NCI-H510A (cell line): ENCODE measurements at regions not wholly inside any gene's neighbourhood (a gene's known extent, or its start where the extent isn't known, plus 50 kb on each side); places are given as distances from the start of the nearest gene placed in this dataset.

Experiments used
- DNase-seq: peaks from one replicate; lab custom pipeline; 2025; lab: John Stamatoyannopoulos, UW

DNA sequence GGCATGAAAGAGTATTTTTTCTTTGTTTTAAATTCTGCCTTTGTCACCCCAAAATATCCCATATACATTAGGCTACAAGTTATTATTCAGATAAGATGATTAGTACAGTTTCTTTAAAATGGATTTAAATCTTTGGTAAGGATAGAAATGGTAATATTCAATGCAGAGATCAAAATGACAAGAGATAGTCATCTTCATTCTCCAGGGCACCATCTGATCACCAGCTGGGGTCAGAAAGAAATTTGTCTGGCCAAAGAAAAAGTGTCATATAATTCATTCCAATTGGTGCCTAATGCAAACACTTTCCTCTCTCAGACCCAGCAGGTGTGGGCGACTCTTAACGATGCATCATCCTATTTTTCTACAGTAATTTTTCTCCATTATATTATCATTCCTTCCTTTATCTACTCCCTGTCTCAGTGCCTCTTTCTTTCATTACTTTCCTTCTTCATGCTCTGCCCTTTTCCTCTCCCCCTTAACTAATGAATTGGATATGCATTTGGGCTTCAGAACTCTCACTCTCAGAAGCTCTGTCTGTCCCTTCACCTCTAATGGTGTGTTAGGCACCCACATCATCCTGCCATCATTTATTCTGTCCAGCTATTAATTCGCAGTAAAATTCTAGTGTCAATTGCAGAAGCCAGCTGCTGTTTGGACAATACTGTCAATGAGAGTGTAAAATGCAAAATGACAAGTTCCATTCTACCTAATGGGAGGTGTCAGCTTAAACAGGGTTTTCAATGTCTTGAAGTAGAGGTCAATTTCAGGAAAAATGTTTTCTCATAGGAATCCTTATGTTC lies 570.5 kb downstream of the TDRD15 start:
- no peak for DNase-seq

DNA sequence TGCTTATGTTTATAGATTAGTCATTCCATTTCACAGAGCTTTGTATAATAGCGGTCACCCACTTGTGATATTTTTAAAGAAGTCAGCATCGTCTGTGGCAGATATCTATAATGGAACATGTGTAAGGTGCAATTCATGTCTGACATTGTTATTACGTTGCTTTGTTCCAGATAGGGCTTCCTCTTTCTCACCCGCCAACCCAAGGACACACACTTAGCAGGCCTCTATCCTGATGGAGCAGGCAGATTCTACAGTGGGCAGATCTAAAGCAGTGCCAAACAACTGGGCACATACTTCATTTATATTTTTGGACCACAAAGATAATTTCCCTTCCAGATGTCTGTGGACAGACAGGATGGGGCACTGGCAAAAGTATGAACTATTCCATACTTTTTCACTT lies 573.1 kb downstream of the TDRD15 start:
- DNase-seq: no peak

DNA sequence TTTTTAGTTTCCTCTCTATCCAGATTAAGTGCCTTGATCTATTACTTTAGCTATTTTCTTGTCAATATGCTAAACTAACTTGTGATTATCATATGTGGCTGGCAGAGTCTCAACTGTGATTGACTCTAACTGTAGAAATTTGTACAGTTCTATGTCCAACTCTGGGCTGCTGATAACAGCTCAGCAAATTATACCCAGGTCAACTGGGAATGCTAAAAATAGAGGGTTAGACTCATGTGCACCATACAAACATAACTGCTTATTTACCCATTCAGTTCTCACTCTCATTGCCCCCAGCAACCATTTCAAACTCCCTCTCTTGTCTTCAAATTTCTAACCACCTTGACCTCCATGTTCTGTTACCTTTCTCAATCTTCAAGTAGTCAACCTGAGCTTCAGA lies 576.9 kb downstream of the TDRD15 start:
- no peak for DNase-seq

DNA sequence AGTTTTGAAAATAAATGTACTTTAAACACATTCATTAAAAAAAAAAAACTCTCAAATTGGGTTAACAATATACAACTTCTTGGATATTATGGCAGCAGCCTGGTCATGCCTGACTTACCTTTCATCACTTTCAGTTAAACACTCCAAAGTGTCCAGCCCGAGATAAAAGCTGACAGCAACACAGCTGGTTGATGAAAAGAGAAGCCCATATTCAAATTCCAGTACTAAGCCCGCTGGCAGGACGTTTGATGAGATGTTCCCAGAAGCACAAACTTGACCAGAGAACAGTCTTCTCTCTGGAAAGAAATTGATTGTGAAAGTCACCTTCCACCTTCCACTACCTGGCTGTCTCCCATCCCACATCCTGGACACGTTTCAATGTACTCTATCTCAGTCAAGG lies 586.3 kb downstream of the TDRD15 start:
- no peak for DNase-seq

DNA sequence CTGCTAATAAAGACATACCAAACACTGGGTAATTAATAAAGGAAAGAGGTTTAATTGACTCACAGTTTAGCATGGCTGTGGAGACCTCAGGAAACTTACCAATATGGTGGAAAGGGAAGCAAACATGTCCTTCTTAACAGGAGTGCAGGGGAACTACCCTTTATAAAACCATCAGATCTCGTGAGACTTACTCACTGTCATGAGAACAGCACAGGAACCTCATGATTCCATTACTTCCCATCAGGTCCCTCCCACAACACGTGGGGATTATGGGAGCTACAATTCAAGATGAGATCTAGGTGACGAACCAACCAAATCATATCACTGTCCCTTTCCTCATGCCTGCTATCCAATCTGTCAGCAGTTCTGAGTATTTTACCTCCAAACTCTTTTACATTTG lies 586.7 kb downstream of the TDRD15 start:
- DNase-seq: no peak

DNA sequence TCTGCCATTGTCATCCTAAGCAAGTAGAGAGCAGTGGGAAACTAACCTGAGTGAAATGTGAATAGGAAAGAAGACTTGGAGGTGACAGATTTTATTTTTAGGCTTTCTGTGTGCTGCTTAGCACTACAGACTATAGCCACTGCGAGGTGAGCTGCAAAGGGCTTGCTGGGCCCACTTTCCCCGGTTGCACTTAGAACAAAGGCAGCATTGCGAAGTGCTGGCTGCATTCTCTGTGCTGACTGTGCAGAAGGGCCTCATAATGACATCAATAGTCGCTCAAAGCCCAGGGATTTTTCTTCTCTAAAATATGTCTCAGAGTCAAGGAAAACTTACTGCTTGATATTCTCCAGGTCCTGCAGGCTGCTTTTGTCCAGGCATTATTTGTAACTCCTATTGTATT lies 592.1 kb downstream of the TDRD15 start:
- DNase-seq: no peak

DNA sequence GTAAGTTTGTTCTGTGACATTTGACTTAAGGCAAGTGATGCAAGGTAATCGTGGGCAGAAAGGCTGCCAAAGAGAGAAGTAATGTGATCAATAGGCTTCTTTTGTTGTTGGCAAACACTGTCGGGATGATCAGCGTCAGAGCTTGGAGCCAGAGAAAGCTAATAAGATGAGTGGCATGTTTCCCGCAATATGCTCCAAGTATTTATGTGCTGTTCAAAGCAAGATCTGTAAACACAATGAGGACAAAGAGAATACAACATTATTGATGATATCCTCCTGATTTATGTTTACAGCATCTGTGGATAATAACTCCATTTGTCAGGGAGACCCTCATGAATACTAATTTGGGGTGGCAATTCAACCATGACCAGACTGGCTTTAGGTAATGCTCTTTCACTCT lies 603.3 kb downstream of the TDRD15 start:
- DNase-seq: no peak

DNA sequence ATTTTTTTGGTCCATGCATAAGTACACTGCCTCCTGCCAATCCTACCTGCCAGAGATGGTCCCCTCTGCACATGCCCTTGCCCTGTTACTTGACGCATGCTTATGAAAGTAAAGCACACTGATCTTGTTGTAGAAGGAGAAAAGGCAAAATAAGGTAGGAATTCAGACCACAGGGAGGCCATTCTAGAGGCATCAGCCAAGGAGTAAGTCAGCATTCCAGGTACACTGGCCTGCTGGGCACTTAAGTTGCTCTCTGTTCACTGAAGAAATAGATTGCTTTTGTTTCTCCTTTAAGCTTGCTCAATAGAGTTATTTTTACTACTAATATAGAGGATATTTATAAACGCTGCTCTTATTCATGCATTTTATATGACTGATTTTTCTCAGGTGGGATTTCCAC lies 604.4 kb downstream of the TDRD15 start:
- no peak for DNase-seq

DNA sequence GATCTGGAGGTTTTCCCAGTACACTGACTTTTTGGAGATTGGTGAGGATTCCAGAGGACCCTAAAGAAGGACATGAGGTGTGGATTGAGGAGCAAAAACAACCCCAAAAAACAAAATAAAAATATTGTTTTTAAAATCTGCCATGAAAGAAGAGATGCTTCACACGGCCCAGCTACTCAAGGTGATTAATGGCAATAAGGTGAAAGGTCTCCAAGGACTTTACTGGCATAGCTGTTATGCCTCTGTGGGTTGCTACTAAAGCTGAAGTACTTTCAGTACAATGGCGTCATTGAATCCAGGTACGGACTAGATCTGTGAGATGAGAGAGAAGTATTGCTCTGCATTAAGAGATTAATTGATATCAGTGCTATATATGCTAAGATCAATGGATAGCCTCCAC lies 606.4 kb downstream of the TDRD15 start:
- DNase-seq: no peak

DNA sequence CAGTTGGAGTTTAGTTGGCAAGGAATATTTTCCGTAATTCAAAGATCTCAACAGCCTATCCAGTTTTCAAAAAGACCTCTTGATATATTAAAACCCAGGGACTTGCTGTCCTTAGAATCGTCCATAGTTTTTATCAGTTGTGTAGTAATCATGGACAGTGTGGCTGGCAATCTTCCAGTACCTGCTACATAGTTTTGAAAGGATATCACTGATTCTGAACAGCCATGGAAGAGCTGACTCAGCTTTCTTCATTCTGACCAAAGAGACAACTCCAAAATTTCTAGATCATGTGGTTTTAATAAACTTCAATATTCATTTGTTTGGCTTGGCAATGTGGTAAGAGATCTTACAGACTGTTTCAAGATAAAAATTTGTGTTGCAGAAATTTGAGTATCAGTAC lies 616.7 kb downstream of the TDRD15 start:
- DNase-seq: no peak

DNA sequence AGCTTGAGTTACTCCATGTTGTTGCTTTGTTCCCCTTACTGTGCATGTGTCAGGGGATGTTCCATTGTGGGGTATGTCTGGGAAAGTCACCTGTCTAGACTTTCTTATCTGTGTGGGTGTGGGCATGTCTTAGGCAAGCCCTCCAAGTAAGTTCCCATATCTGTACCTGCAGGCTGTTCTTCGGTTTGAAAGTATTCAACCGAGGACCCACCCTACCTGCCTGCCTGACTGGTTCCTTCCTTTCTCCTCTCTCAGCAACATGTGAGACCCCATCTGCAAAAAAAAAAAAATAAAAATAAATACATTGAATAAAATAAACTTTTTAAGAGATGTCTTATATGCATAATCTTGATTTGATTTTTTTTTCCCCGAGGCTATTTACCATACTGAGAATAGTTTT lies 622.7 kb downstream of the TDRD15 start:
- no peak for DNase-seq

DNA sequence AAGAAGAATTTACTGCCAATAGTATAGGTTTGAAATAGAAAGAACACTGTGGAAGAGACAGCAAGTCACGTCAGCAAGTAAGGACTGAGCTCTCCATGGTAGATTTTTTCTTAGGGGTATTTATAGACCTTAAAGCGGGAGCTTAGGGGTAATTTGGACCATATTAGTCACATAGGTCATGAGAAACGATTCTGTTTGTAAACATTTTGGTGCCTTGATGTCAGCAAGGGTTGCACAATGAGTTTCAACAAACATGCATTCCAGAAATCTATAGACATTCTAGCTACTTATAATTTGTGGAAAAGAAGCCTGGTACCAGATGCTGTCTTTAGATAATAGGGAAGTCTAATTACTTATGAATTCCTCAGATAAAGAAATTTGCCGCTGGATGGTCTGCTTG lies 624.7 kb downstream of the TDRD15 start:
- no peak for DNase-seq

DNA sequence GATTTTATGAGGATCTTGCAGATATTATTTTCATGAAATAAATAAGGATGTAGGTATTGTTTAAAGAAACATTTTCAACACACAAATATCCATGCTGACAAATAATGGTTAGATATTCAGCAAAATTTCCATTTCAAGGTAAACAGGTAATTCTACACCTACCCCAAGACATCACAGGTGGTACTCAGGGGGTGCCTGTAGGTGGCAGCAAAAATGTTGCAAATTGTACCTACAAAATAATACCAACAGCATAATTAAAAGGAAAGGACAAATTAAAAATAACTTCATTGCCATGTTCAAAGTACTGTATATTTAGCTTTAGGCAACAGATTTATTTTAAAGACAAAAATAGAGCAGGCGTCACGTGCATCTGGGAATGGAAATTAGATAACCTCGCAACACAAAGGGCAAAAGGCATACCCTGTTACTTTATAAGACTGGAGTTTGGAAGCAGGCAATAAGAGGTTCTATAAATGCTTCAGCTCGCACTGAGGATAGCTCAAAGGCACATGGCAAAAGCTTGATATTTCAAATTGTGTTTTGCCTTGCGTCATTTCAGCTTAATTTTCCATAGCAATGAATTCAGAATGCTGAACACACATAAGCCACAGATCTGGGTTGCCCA lies 630.5 kb downstream of the TDRD15 start:
- DNase-seq: no peak

DNA sequence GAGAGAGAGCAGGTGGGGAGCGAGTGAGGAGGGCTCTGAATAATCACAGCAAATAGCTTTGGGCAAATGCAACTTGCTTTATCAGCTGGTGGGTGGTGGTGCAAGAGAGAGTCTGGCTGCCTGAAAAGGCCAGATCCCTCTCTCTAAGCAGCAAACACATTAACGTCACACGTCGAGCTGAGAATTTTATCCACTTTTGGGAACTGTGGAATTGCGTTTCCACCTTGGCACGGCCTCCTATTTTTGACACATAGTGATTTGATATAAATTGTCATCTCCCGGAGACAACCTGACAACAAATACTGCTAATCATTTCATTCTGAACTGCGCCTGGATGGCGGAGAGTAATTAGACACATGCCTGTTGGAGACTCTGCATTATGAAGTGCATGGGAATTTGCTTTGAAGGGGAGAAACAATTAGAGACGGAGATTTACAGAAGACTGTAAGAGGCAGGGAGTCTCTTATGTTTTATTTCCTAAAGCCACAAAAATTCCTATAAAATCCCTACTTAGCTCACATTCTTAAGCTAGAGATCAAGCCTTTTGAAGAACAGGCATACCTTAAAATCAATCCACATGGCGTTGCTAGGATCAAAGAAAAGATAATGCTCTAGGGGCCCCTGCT lies 634.1 kb downstream of the TDRD15 start:
- DNase-seq: no peak

DNA sequence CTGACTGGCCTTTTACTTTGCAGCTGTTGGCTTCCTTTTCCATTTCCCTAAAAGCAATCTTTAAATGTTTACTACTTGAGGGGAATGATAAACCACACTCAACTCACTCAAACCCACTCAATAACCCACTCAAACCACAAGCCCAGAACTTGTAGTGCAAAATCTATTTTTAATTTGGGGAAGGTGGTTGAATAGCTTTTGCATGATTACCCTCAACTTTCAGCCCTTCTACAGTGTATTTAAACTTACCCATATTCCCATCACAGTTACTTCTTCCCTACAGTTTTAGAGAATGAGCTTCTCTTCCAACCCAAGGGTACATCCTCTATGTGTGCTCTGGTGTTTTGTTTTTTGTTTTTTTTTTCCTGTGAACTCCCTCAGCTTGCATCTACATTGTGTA lies 636.1 kb downstream of the TDRD15 start:
- no peak for DNase-seq

DNA sequence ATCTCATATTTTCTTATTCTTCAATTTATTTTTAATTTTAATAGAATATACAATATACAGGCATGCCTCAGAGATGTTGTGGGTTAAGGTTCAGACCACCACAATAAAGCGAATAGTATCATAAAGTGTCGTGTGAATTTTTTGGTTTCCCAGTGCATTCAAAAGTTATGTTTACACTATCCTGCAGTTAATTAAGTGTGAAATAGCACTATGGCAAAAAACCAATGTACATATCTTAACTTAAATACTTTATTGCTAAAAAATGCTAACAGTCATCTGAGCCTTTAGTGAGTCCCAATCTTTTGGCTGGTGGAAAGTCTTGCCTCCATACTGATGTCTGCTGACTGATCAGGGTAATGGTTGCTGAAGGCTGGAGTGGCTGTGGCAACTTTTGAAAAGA lies 637.6 kb downstream of the TDRD15 start:
- no peak for DNase-seq

DNA sequence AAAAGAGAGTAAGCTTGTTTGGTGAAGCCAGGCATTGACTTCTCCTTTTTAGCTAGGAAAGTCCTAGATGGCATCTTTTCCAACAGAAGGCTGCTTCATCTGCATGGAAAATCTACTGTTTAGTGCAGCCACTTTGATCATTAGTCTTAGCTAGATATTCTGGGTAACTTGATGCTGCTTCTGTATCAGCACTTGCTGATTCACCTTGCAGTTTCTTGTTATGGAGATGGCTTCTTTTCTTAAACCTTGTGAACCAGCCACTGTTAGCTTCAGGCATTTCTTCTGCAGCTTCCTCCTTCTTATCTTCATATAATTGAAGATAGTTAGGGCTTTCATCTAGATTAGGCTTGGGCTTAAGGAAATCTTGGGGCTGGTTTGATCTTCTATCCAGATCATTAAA lies 639.7 kb downstream of the TDRD15 start:
- no peak for DNase-seq

DNA sequence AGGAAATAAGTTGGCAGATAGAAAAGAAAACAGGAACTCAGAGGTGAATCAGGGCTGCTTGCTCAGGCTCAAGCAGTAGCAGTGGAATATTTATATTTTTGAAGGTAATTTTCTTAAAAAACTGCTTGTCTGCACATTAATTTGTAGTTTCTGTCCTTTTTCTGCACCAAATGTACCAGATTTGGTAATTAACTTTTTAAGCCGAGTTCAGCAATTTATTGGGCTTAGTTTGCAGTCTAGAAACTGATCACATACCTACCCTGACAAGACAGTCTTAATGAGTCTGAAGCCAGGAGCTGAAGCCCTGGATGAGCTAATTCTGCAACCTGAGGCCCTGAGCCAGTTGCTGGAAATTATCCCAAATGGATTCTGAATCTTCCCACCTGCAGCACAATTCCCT lies 647.0 kb downstream of the TDRD15 start:
- DNase-seq: no peak

DNA sequence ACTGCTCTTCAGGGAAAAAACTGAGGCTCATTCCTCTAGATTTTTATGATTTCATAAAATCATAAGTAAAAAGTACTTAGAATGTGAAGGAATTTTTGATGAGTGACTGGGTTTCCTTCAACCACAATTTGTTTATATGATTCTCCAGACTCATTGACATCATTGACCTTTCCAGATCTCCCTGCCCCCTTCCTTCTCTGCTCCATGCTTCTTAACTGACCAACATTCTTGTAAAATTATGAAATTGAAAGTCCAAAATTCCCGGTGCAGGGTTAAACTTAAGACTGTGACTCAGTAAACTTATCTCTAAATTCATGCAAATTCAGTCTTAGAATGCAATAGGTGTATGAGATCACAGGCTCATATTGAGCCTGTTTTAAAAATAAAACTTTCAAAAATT lies 648.9 kb downstream of the TDRD15 start:
- DNase-seq: no peak

DNA sequence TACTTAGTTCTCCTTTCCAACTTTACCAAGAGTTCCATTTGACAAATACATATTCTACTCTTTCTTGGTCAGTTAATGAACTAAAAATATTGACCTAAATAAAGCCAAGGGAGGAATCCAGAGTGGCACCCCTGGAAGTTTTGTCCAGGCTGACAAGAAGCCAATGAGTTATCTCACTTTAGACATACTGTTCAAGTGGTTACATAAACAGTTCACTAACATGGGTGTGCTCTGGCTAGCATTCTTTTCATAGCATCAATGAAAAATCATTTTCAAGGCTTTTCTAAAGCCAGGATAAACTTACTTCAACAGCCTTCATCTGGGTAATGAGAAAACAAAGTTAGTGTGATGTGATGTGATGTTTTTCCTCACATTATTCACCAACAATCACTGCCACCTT lies 649.4 kb downstream of the TDRD15 start:
- no peak for DNase-seq

DNA sequence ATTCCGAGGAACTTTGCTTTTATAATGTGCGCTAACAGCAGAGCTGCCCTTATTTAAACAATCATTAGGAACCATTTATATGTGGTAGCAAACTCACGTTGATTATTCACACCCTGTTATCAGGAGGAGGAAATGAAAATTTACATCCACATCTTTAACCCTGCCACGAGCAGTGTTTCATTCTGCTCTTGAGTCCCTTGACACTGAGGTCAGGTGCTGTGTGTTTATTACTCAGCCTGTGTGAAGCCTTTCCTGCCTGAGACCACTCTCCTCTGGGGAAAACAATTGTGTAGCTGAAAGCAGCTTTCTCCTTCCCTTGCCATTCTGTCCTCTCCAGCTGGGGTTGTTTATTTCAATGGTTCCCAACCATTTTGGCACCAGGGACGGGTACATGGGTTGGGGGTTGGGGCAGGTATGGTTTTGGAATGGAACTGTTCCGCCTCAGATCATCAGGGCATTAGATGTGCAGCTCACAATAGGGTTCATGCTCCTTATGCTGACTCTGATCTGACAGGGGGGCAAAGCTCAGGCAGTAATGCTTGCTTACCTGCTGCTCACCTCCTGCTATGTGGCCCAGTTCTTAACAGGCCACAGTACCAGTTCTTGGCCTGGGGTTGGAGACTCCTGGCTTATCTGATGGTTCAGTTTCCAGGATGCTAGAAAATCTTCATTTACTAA lies 651.1 kb downstream of the TDRD15 start:
- no peak for DNase-seq

DNA sequence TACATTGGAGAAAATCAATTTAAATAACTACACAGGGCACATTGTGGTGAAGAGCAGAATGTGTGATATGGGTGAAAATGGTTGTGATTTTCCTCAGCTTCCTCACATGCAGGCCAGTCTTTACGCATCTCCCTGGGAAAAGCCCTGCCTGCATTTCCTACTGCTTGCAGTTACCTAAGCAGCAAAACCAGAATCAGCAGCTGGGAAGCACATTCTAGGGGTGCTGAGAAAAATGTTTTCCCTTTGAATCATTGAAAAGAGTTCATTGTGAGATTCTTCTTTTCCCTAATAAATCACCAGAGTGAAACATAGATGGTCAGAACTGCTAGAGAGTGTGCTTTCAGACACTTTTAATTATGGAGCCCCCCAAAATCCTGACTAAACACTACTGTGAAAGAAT lies 656.0 kb downstream of the TDRD15 start:
- DNase-seq: no peak

DNA sequence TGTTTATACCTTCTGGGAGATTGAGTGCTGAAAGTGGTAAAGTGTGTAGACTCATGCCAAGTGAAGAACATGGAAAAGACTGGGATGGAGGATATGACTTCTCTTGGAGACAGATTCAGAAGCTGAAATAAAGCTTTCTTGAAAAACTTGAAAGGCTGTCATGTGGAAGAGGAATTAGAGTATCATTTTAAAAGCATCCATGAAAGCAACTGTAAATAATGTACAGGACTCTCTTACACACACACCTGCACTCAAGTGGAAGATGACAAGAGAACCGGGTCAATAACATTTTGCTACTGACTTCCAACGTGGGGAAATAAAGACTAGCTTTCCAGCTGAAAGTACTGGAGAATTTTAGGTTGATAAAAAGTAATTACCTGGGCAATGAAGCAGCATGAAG lies 658.2 kb downstream of the TDRD15 start:
- no peak for DNase-seq
